GM10248 (cell line): ENCODE measurements at regions not wholly inside any gene's neighbourhood (a gene's known extent, or its start where the extent isn't known, plus 50 kb on each side); places are given as distances from the start of the nearest gene placed in this dataset.
"Not testable (repeated sequence)": the region's sequence is repeated elsewhere in the genome, so short reads cannot be mapped to it uniquely, and the experiment has no call there.

ENCODE experiments used
- CTCF ChIA-PET: fragments of 300-600 bp; sonication (Branson Sonifier 250); formaldehyde crosslinking; extraction: SDS; loops from one replicate; lab custom pipeline; 2021; ENCODE audit warnings: antibody characterized with exemption; lab: Yijun Ruan, JAX
- POLR2A ChIA-PET: fragments of 350-650 bp; sonication (Branson Sonifier 250); formaldehyde crosslinking; extraction: SDS; loops from one replicate; lab custom pipeline; 2020; ENCODE audit warnings: antibody characterized with exemption; lab: Yijun Ruan, JAX
- DNase-seq: peaks from one replicate; pipeline ENCODE4 v3.0.0; 2012; ENCODE audit errors: extremely low spot score
- CTCF ChIP-seq: IDR thresholded peaks from 2 replicates; pipeline ENCODE4 v1.5.1; 2012; ENCODE audit warnings: mild to moderate bottlenecking, low read depth; ENCODE audit errors: extremely low read depth, missing control alignments, control extremely low read depth

GRCh38 chr6:130494729-130495128 is 128.9 kb downstream of the TMEM200A start:
- CTCF ChIA-PET, result interaction anchor here (1.5 kb wide), 1 partner anchor 16 kb away, joined by 3 read pairs; no protein-coding TSS in a partner anchor
- no peak for DNase-seq
- POLR2A ChIA-PET, result no interaction called here
- no peak for TF ChIP-seq CTCF

GRCh38 chr6:130500693-130501092 is 134.9 kb downstream of the TMEM200A start:
- CTCF ChIA-PET, result interaction anchor here (1.1 to 1.5 kb wide), 5 partner anchors 10 to 197 kb away, joined by 3 to 4 read pairs (median 3); no protein-coding TSS in a partner anchor

GRCh38 chr6:130503146-130503545 is 137.3 kb downstream of the TMEM200A start:
- ChIA-PET POLR2A (no interaction called here), CTCF (no interaction called here)
- no peak for DNase-seq
- TF ChIP-seq CTCF, result no peak

More at GRCh38 chr6:130500693-130501092, 134.9 kb downstream of the TMEM200A start:
- POLR2A ChIA-PET, result no interaction called here
- no peak for DNase-seq
- TF ChIP-seq CTCF, result no peak

GRCh38 chr6:130505808-130506598 is 140.2 kb downstream of the TMEM200A start:
- POLR2A ChIA-PET, result no interaction called here
- no peak for TF ChIP-seq CTCF
- CTCF ChIA-PET, result no interaction called here

GRCh38 chr6:130507005-130507665 is 141.3 kb downstream of the TMEM200A start:
- POLR2A ChIA-PET, CTCF ChIA-PET, DNase-seq: not testable (repeated sequence)

More at GRCh38 chr6:130505808-130506598, 140.2 kb downstream of the TMEM200A start:
- DNase-seq, result no peak

- no peak for DNase-seq
- TF ChIP-seq CTCF, result no peak
- POLR2A ChIA-PET, result no interaction called here
- CTCF ChIA-PET, result no interaction called here
Observed at GRCh38 chr6:130507666-130508028, 141.8 kb downstream of the TMEM200A start.

- ChIA-PET CTCF (no interaction called here), POLR2A (no interaction called here)
- DNase-seq, result no peak
- TF ChIP-seq CTCF, result no peak
Observed at GRCh38 chr6:130513770-130514169, 148.0 kb downstream of the TMEM200A start.
